GM23248 (cell line): ENCODE measurements at regions not wholly inside any gene's neighbourhood (a gene's known extent, or its start where the extent isn't known, plus 50 kb on each side); places are given as distances from the start of the nearest gene placed in this dataset.

ENCODE experiments used
- EZH2 ChIP-seq: fragments of 200-600 bp; sonication (generic); IDR thresholded peaks from 2 replicates; pipeline ENCODE4 v1.6.1; 2018; ENCODE audit warnings: antibody characterized with exemption, mild to moderate bottlenecking; ENCODE audit not compliant: insufficient read depth, poor library complexity, severe bottlenecking
- EZH2phosphoT487 ChIP-seq: fragments of 200-600 bp; sonication (generic); IDR thresholded peaks from 2 replicates; pipeline ENCODE4 v1.6.1; 2018; ENCODE audit warnings: antibody characterized with exemption, moderate library complexity, mild to moderate bottlenecking, low read depth; ENCODE audit not compliant: insufficient read depth

DNA sequence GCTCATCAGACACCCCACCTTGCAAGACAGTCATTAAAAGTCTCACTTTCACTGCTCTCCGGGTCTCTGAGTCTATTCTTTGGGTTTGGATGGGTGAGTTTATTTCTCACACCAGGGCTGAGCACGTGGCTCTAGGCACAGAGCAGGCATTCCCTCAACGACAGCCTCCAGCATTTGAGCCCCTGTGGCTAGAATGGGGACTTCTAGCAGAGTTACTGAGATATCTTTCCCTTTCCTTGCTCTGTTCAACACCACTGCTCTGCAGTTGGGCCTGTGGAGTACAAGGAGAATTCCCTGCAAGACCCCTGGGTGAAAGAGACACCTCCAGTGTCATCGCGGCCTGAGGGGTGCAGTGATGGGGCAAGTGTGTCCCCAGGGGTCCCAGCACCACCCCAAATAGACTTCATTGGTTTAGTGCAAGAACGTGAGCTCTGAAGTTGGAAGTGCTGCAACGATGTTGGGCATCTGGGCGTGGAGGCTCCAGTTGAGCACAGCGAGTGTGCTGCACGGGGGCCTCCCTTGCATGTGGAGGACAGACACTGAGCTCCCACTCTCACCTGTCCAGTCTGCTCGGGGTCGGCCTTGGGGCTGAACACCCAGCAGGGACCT, 184.1 kb upstream of the HS6ST1 start:
- TF ChIP-seq EZH2phosphoT487 (no peak), EZH2 (no peak)
